GM21786 (cell line): ENCODE measurements at regions not wholly inside any gene's neighbourhood (a gene's known extent, or its start where the extent isn't known, plus 50 kb on each side); places are given as distances from the start of the nearest gene placed in this dataset.

ENCODE experiments used
- ATAC-seq: cut with Tn5 transposase; IDR thresholded peaks from one replicate; pipeline ENCODE4 v1.9.1; 2021; ENCODE audit not compliant: unreplicated experiment

DNA sequence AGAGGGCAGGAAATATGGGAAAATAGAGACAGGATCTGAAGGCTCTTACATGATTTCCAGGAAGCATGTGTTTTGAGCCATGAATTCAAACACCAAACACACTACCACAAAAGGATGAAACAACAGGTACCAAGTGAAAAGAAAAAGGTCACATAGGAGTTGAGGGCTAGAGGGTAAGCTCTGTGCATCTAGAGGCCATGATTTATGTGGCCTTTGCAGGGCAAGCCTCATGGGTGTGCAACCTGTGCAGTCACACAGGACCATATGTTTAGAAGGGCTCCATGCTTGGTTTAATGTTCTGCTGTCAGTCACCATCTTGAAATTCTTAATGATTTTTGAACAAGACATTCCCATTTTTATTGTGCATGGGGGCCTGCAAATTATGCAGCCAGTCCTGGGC is 134.5 kb upstream of the CCDC68 start:
- ATAC-seq: no peak

GRCh38 chr18:55093295-55093694 is 134.0 kb upstream of the CCDC68 start:
- ATAC-seq: no peak

GRCh38 chr18:55092166-55092565 is 132.9 kb upstream of the CCDC68 start:
- no peak for ATAC-seq

DNA sequence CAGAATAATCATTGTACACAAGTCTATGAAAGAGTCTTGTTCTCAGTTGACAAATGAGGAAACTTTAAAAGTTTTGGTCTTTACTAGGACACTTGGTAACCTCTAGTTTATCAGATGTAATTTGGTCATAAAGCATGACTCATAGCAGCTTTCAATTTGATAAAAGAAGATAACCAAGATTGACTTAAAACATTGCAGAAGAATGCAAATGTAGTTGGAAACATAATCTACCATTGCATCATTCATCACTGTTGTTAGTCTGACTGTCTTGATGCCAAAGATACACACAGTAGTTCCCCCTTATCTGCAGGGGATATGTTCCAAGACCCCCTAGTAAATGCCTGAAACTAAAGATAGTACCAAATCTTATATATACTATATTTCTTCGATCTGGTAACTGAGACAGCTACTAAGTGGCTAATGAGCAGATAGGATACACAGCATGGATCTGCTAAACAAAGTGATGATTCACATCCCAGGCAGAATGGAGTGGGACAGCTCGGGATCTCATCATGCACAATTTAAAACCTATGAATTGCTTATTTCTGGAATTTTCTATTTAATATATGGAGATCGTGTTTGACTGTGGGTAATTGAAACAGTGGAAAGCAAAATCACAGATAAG is 131.4 kb upstream of the CCDC68 start:
- ATAC-seq: no peak

GRCh38 chr18:55089610-55090009 is 130.3 kb upstream of the CCDC68 start:
- ATAC-seq: no peak

DNA sequence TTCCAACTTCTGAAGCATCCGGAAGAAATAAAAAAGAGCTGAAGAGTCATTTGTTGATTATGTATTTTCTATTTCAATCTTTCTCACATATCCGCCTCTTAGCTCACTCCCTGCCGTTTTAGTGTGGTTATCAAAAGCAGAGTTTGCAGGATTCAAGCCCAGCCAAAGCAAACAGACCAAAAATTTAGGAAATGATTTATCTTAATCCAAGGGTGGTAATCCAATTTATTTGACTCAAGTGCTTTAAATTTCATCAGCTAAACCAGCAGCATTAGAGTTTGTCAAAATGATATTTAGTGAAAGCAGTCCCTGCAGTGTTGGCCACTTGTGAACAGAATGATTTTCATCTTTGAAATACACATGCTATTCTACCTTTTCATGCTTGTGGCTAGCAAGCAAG is 129.3 kb upstream of the CCDC68 start:
- no peak for ATAC-seq

- ATAC-seq: peak; percentile 53
Measured at GRCh38 chr18:55088000-55088401, 128.7 kb upstream of the CCDC68 start.

GRCh38 chr18:55086906-55087305 is 127.6 kb upstream of the CCDC68 start:
- no peak for ATAC-seq

DNA sequence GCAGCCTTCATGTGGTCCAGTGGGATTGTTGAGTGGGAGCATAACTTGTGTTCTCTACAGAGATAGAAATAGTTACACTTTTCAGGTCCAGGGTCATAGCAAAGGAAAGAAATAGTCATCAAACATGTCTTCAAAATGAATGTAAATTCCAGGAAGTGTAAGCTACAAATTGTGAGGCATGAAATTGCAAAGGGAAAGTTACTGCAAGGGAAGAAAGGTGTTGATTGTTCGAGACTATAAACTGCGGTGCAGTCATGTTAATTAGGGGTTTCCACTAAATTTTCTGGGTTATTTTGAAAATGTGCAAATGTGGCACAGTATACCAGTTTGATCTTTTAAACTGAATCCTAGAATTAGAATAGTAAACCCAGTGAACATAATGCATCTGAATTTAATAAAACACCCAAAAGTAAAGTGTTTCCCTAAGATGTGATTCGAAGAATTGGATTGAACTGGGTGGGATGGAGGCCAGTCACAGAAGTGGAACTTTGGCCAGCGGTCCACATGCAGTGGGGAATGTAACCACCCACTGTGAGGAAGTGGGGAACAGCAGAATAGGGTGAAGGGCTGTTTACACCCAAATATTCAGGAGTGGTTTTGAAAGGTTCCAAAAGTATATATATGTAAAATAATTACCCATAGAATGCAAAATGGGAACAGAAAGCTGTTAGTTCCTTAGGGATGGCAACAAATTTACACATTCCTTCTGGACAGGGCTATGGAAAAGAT is 126.5 kb upstream of the CCDC68 start:
- ATAC-seq: no peak

GRCh38 chr18:55084550-55084949 is 125.3 kb upstream of the CCDC68 start:
- no peak for ATAC-seq

- ATAC-seq: no peak
Measured at GRCh38 chr18:55083461-55083860, 124.2 kb upstream of the CCDC68 start.

DNA sequence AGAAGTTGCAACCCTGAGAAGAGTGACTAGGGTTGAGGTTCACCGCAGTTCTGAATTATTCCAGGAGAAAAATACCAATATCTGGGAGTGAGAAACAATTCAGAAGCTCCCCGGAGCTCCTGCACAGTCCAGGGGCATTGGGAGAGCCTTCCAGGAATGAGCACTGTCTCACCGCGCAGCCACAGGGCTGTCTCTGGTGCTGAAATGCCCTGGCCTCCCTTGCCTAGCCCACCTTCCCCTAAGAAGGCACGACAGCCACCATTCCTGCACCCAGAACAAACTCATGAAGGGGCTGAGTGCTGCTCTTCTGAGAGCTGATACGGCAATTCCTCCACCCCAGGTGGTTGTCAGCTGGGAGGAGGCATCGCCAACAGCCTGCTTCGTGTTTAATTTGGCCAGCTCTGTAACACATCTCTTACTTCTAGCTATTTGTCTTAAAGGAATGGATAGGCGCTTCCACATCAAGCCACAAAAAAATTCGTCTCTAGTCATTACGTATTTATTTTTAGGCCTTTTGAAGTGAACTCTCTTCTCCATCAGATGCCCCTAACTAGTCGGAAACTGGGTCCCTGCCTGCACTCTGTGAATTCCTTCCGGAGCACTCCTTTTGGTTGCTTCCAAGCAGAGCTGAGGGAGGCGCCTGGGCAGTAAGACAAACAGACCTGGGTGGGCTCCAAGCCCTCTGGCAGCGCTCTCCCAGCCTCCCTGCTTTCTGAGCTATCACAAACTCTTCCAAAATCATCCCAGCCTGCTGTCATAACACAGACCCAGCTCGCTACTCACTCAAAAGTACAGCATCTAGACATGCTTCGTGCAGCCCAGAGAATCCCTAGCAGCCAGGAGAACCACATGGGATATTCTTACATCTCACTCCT is 120.5 kb upstream of the CCDC68 start:
- no peak for ATAC-seq

DNA sequence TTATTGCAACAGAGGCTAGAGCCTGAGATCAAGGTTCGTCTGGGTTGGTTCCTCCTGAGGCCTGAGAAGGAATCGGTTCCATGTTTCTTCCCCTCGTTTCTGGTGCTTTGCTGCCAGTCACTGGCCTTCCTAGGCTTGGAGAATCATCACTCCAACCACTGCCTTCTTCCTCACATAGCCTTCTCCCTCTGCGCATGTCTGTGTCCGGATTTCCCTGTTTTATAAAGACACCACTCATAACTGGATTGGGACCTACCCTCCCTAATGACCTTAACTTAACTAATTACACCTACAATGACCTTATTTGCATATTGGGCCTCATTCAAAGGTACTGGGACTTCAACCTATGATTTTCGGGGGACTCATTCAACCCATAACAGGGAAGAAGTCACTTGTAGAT is 119.8 kb upstream of the CCDC68 start:
- ATAC-seq: no peak

GRCh38 chr18:55078303-55078932 is 119.2 kb upstream of the CCDC68 start:
- no peak for ATAC-seq

DNA sequence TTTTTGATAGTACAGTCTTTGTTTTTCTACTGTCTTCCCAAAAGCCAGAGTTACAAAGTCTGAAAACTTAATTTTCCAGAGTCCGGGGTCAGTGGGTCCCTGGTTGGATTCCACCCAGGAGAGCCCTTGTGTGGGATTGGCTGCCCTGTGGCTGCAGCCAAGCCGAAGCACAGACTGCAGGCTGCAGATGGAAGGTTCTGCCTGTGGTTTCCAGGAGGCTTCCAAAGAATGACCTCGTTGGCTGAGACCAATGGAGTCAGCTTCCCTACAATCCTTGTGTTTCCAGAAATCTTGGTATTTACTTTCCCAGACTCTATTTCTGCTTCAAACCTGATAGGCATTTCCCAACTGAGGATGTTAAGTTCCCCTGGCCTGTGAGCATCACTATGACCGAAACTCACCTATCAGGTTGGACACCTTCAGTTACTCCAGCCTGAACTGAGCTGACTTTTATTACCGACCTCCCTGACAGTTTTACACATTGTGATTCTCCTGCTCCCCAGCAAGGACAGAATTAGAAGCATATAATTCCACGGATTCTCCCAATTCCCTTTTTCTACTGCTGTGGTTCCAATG is 117.5 kb upstream of the CCDC68 start:
- no peak for ATAC-seq

- no peak for ATAC-seq
Measured at GRCh38 chr18:55073834-55074233, 114.6 kb upstream of the CCDC68 start.

GRCh38 chr18:55073116-55073515 is 113.9 kb upstream of the CCDC68 start:
- no peak for ATAC-seq

GRCh38 chr18:55072698-55073097 is 113.4 kb upstream of the CCDC68 start:
- ATAC-seq: no peak

- ATAC-seq: no peak
Measured at GRCh38 chr18:55072181-55072580, 112.9 kb upstream of the CCDC68 start.

DNA sequence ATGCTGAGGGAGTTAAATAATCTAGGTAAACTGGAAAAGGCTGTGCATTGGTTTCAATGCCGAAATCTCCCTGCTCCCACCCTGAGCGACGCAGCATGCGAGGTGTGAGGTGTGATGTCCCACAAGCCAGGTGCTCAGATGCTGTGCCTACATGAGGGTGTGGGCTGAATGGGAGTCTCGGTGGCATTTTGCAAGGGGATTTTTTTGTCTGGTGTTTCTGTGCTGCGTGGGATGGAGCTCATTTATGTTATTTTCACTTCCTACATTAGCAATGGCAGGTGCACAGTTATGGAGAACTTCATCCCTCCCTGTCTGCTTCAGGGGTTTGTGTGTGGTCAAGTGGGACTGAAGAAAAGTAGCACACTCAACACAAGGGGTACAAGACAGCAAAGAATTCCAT is 110.2 kb upstream of the CCDC68 start:
- ATAC-seq: peak; percentile 67

GRCh38 chr18:55064760-55065159 is 105.5 kb upstream of the CCDC68 start:
- ATAC-seq: peak; percentile 44
